Mucosa of descending colon (tissue), 3 donors: ENCODE measurements at regions not wholly inside any gene's neighbourhood (a gene's known extent, or its start where the extent isn't known, plus 50 kb on each side); places are given as distances from the start of the nearest gene placed in this dataset.

Experiments used
- ATAC-seq: fragments of 200-7000 bp; cut with Tn5 transposase; one replicate; pipeline ENCODE4 v1.9.1; 2020; ENCODE audit warnings: mild to moderate bottlenecking, moderate library complexity
- DNase-seq, 3 donors: peaks; one replicate each; pipeline ENCODE4 v3.0.0-alpha.2; 2020
- H3K36me3 ChIP-seq: fragments of 200-600 bp; one replicate; pipeline ENCODE4 v1.8.0; 2021; ENCODE audit warnings: low read depth, mild to moderate bottlenecking
- H3K4me1 ChIP-seq: fragments of 200-600 bp; one replicate; pipeline ENCODE4 v1.8.0; 2021; ENCODE audit warnings: low read depth, mild to moderate bottlenecking
- H3K4me3 ChIP-seq: fragments of 200-600 bp; one replicate; pipeline ENCODE4 v1.8.0; 2021; ENCODE audit warnings: mild to moderate bottlenecking
- H3K9me3 ChIP-seq: fragments of 200-600 bp; one replicate; pipeline ENCODE4 v1.8.0; 2021; ENCODE audit warnings: mild to moderate bottlenecking
- CTCF ChIP-seq: fragments of 200-600 bp; IDR thresholded peaks from one replicate; pipeline ENCODE4 v1.8.0; 2022; ENCODE audit warnings: antibody characterized with exemption, mild to moderate bottlenecking
- intact Hi-C, 2 donors: fragments of 100-400 bp; cut with DNase I in 1 of 2; cut with micrococcal nuclease in 1 of 2; formaldehyde crosslinking; loops; one replicate each; pipeline versions ENCODE4 v1.11.0 to v1.11.1; 2022; cut with DNase I, micrococcal nuclease
- donor health status: DM: no; HTN: no; CAD: no; lungs with moderate emphysema.
- donor health status: DM: no; HTN: no; CAD: no.
- donor health status: DM: no; HTN: yes; CAD: no.

- TF ChIP-seq CTCF: no peak
- Histone ChIP-seq H3K36me3 (no peaks in the 10 kb centered on the region), H3K4me3 (no peak overlapping the region), H3K4me1 (no peaks in the 10 kb centered on the region), H3K9me3 (no peaks in the 10 kb centered on the region)
- intact Hi-C loops: no loop called here
- ATAC-seq (no peak), DNase-seq (no peak)
Observed at GRCh38 chr10:57468894-57469432, 798.7 kb downstream of the IPMK start.

- no peak for DNase-seq
- H3K36me3 ChIP-seq: no peaks in the 10 kb centered on the region
- ATAC-seq: no peak
- intact Hi-C loops: no loop called here
- H3K4me1 ChIP-seq: no peaks in the 10 kb centered on the region
- H3K4me3 ChIP-seq: no peak overlapping the region
- TF ChIP-seq CTCF: no peak
- no peaks in the 10 kb centered on the region for H3K9me3 ChIP-seq
Observed at GRCh38 chr10:57465155-57465554, 802.5 kb downstream of the IPMK start.

- intact Hi-C loops: no loop called here
- no peak for TF ChIP-seq CTCF
- no peaks in the 10 kb centered on the region for H3K36me3 ChIP-seq
- no peak for DNase-seq
- no peaks in the 10 kb centered on the region for H3K4me1 ChIP-seq
- no peak for ATAC-seq
- H3K4me3 ChIP-seq: no peak overlapping the region
- H3K9me3 ChIP-seq: no peaks in the 10 kb centered on the region
Observed at GRCh38 chr10:57460540-57460939, 807.2 kb downstream of the IPMK start.

GRCh38 chr10:57457972-57458512 lies 809.7 kb downstream of the IPMK start:
- ATAC-seq: no peak
- H3K4me3 ChIP-seq: no peak overlapping the region
- no peak for TF ChIP-seq CTCF
- H3K36me3 ChIP-seq: no peaks in the 10 kb centered on the region
- intact Hi-C loops: no loop called here
- no peaks in the 10 kb centered on the region for H3K9me3 ChIP-seq
- DNase-seq: no peak
- no peaks in the 10 kb centered on the region for H3K4me1 ChIP-seq

- no peak for TF ChIP-seq CTCF
- no peaks in the 10 kb centered on the region for H3K4me1 ChIP-seq
- H3K4me3 ChIP-seq: no peak overlapping the region
- DNase-seq (no peak), ATAC-seq (no peak)
- H3K36me3 ChIP-seq: no peaks in the 10 kb centered on the region
- intact Hi-C loops: no loop called here
- no peaks in the 10 kb centered on the region for H3K9me3 ChIP-seq
Observed at GRCh38 chr10:57430376-57430775, 837.3 kb downstream of the IPMK start.

- no peak for DNase-seq
- Histone ChIP-seq H3K4me3 (no peak overlapping the region), H3K4me1 (no peaks in the 10 kb centered on the region), H3K9me3 (no peaks in the 10 kb centered on the region), H3K36me3 (no peaks in the 10 kb centered on the region)
- no peak for ATAC-seq
- intact Hi-C loops: no loop called here
- TF ChIP-seq CTCF: no peak
Observed at GRCh38 chr10:57420881-57421280, 846.8 kb downstream of the IPMK start.
